Liver (tissue), 8 donors: ENCODE measurements at regions not wholly inside any gene's neighbourhood (a gene's known extent, or its start where the extent isn't known, plus 50 kb on each side); places are given as distances from the start of the nearest gene placed in this dataset.

Experiments
- DNase-seq: peaks from one replicate; pipeline ENCODE4 v3.0.0-alpha.2; 2017; ENCODE audit warnings: low spot score
- H3K27ac ChIP-seq, 2 donors: one replicate each; pipeline ENCODE4 v1.7.0; 2013; ENCODE audit warnings: inconsistent platforms in 2 of 2, low read length in 2 of 2, control low read depth in 1 of 2, low read depth in 1 of 2, mild to moderate bottlenecking in 1 of 2
- H3K27me3 ChIP-seq, 4 donors: one replicate each; pipeline versions ENCODE4 v1.6.1 to v1.7.0; 2013; ENCODE audit warnings: low read length in 3 of 4, inconsistent platforms in 1 of 4, mild to moderate bottlenecking in 1 of 4, moderate library complexity in 1 of 4; ENCODE audit not compliant: control insufficient read depth in 4 of 4, insufficient read depth in 4 of 4
- H3K36me3 ChIP-seq, 4 donors: one replicate each; pipeline versions ENCODE4 v1.6.1 to v1.7.0; 2013; ENCODE audit warnings: low read length in 3 of 4, mild to moderate bottlenecking in 3 of 4, low read depth in 1 of 4, moderate library complexity in 1 of 4; ENCODE audit not compliant: control insufficient read depth in 4 of 4, insufficient read depth in 3 of 4
- H3K4me1 ChIP-seq, 4 donors: one replicate each; pipeline versions ENCODE4 v1.6.1 to v1.7.0; 2013; ENCODE audit warnings: low read length in 3 of 4, mild to moderate bottlenecking in 3 of 4, moderate library complexity in 1 of 4; ENCODE audit not compliant: control insufficient read depth in 4 of 4, insufficient read depth in 4 of 4
- H3K4me3 ChIP-seq, 3 donors: one replicate each; pipeline versions ENCODE4 v1.6.1 to v1.7.0; 2013; ENCODE audit warnings: low read length in 3 of 3, control low read depth in 1 of 3, low read depth in 1 of 3, mild to moderate bottlenecking in 1 of 3
- H3K9ac ChIP-seq, 2 donors: one replicate each; pipeline ENCODE4 v1.7.0; 2013; ENCODE audit warnings: low read length in 2 of 2, mild to moderate bottlenecking in 2 of 2, moderate library complexity in 2 of 2, control low read depth in 1 of 2, low read depth in 1 of 2
- H3K9me3 ChIP-seq, 4 donors: one replicate each; pipeline versions ENCODE4 v1.6.1 to v1.7.0; 2013; ENCODE audit warnings: low read length in 3 of 4; ENCODE audit not compliant: control insufficient read depth in 4 of 4
- ATF3 ChIP-seq: IDR thresholded peaks from 2 replicates; pipeline ENCODE4 v1.6.1; 2016; ENCODE audit warnings: antibody characterized with exemption
- CTCF ChIP-seq: fragments of 150-350 bp; IDR thresholded peaks from 2 replicates; pipeline ENCODE4 v1.5.1; 2017; ENCODE audit warnings: improper control_type of control experiment, low read depth, low read length; ENCODE audit not compliant: missing input control
- EGR1 ChIP-seq, 2 donors: IDR thresholded peaks; 2 replicates each; pipeline ENCODE4 v1.6.1; 2016 to 2018; ENCODE audit warnings: antibody characterized with exemption in 2 of 2, low read depth in 2 of 2
- FOXA1 ChIP-seq: IDR thresholded peaks from 2 replicates; pipeline ENCODE4 v1.6.1; 2016; ENCODE audit warnings: antibody characterized with exemption
- FOXA2 ChIP-seq: IDR thresholded peaks from 2 replicates; pipeline ENCODE4 v1.6.1; 2016; ENCODE audit warnings: antibody characterized with exemption
- GABPA ChIP-seq, 2 donors: IDR thresholded peaks in 1 of 2; conservative IDR thresholded peaks in 1 of 2; 2 replicates each; pipeline ENCODE4 v1.6.1; 2016; ENCODE audit warnings: antibody characterized with exemption in 2 of 2, mild to moderate bottlenecking in 1 of 2, moderate library complexity in 1 of 2
- HNF4A ChIP-seq, 2 donors: conservative IDR thresholded peaks; 2 replicates each; pipeline ENCODE4 v1.6.1; 2016; ENCODE audit warnings: antibody characterized with exemption in 2 of 2, mild to moderate bottlenecking in 2 of 2
- HNF4G ChIP-seq: IDR thresholded peaks from 2 replicates; pipeline ENCODE4 v1.6.1; 2016; ENCODE audit warnings: antibody characterized with exemption
- JUND ChIP-seq, 2 donors: IDR thresholded peaks; 2 replicates each; pipeline ENCODE4 v1.6.1; 2016; ENCODE audit warnings: antibody characterized with exemption in 2 of 2
- MAX ChIP-seq: IDR thresholded peaks from 2 replicates; pipeline ENCODE4 v1.6.1; 2016; ENCODE audit warnings: antibody characterized with exemption
- NR2F2 ChIP-seq: IDR thresholded peaks from 2 replicates; pipeline ENCODE4 v1.6.1; 2016; ENCODE audit warnings: antibody characterized with exemption
- RAD21 ChIP-seq, 2 donors: IDR thresholded peaks; 2 replicates each; pipeline ENCODE4 v1.6.1; 2016; ENCODE audit warnings: antibody characterized with exemption in 2 of 2, mild to moderate bottlenecking in 2 of 2
- REST ChIP-seq: IDR thresholded peaks from 2 replicates; pipeline ENCODE4 v1.6.1; 2016; ENCODE audit warnings: antibody characterized with exemption, mild to moderate bottlenecking
- SP1 ChIP-seq: IDR thresholded peaks from 2 replicates; pipeline ENCODE4 v1.6.1; 2018; ENCODE audit warnings: antibody characterized with exemption, mild to moderate bottlenecking
- TAF1 ChIP-seq: conservative IDR thresholded peaks from 2 replicates; pipeline ENCODE4 v1.6.1; 2016; ENCODE audit warnings: antibody characterized with exemption, mild to moderate bottlenecking
- YY1 ChIP-seq: IDR thresholded peaks from 2 replicates; pipeline ENCODE4 v1.6.1; 2016; ENCODE audit warnings: antibody characterized with exemption, mild to moderate bottlenecking
- ZBTB33 ChIP-seq: IDR thresholded peaks from 2 replicates; pipeline ENCODE4 v1.6.1; 2016; ENCODE audit warnings: antibody characterized with exemption
- WGBS: extraction: QIAGEN DNeasy Blood & Tissue Kit; methylation state at CpG from one replicate; pipeline ENCODE4 v1.1.7; 2013; 5-methylcytosine and 5-hydroxymethylcytosine counted together
- donor health status: healthy.
- donor health status: healthy.
- donor health status: healthy.
- donor health status: healthy.
- donor health status: healthy.

- Histone ChIP-seq H3K27ac (no peak overlapping the region), H3K9ac (no peak overlapping the region), H3K4me1 (no peaks in the 10 kb centered on the region), H3K36me3 (no peaks in the 10 kb centered on the region), H3K4me3 (no peak overlapping the region), H3K9me3 (no peaks in the 10 kb centered on the region), H3K27me3 (no peaks in the 10 kb centered on the region)
- TF ChIP-seq ZBTB33, result no peak
- no peak for TF ChIP-seq MAX
- no peak for TF ChIP-seq CTCF
- no peak for TF ChIP-seq JUND (IDR thresholded peaks at IDR 0.05)
- no peak for TF ChIP-seq NR2F2
- TF ChIP-seq EGR1 (IDR thresholded peaks at IDR 0.05; ENCODE audit: low read depth in 2 of 2), result no peak
- no peak for TF ChIP-seq YY1
- no peak for TF ChIP-seq HNF4A (conservative IDR thresholded peaks at IDR 0.05)
- no peak for TF ChIP-seq HNF4G
- TF ChIP-seq FOXA1, result no peak
- no peak for TF ChIP-seq RAD21 (IDR thresholded peaks at IDR 0.05)
- TF ChIP-seq TAF1, result no peak
- TF ChIP-seq ATF3, result no peak
- TF ChIP-seq REST, result no peak
- TF ChIP-seq GABPA (IDR thresholded peaks at IDR 0.05 in 1 of 2, conservative IDR thresholded peaks at IDR 0.05 in 1 of 2), result no peak
- no peak for TF ChIP-seq FOXA2
- TF ChIP-seq SP1, result no peak
- no peak for DNase-seq
- 56% methylated on average over 2 of the region's 2 CpGs for WGBS
These were observed 1721.5 kb upstream of the SEL1L start for GRCh38 chr14:83255015-83255726.
